Chondrocyte (in vitro differentiated cells): ENCODE measurements at regions not wholly inside any gene's neighbourhood (a gene's known extent, or its start where the extent isn't known, plus 50 kb on each side); places are given as distances from the start of the nearest gene placed in this dataset.
A peak's percentile ranks its signal among the peaks of the same experiment; 100 is the strongest.

Experiments used
- DNase-seq: peaks from one replicate; pipeline ENCODE4 v3.0.0; 2021; ENCODE audit warnings: mixed read lengths, low spot score
- H3K27ac Mint-ChIP-seq: one replicate; pipeline ENCODE4 v1.8.0; 2021; ENCODE audit warnings: mild to moderate bottlenecking, moderate library complexity, mixed read lengths; ENCODE audit not compliant: unreplicated experiment
- H3K27me3 Mint-ChIP-seq: 2 replicates; pipeline ENCODE4 v1.8.0; 2021; ENCODE audit warnings: low read depth, mixed read lengths
- H3K36me3 Mint-ChIP-seq: 2 replicates; pipeline ENCODE4 v1.8.0; 2021; ENCODE audit warnings: low read depth, mixed read lengths
- H3K4me1 Mint-ChIP-seq: 2 replicates; pipeline ENCODE4 v1.8.0; 2021; ENCODE audit warnings: low read depth, mild to moderate bottlenecking, mixed read lengths
- H3K4me3 Mint-ChIP-seq: one replicate; pipeline ENCODE4 v1.8.0; 2021; ENCODE audit warnings: mild to moderate bottlenecking, moderate library complexity, mixed read lengths; ENCODE audit not compliant: unreplicated experiment
- H3K9me3 Mint-ChIP-seq: 2 replicates; pipeline ENCODE4 v1.8.0; 2021; ENCODE audit warnings: low read depth, mixed read lengths
- CTCF ChIP-seq: fragments of 200-600 bp; sonication (generic); IDR thresholded peaks from 2 replicates; pipeline ENCODE4 v1.5.0; 2021; ENCODE audit warnings: antibody characterized with exemption, mild to moderate bottlenecking, moderate library complexity

DNA sequence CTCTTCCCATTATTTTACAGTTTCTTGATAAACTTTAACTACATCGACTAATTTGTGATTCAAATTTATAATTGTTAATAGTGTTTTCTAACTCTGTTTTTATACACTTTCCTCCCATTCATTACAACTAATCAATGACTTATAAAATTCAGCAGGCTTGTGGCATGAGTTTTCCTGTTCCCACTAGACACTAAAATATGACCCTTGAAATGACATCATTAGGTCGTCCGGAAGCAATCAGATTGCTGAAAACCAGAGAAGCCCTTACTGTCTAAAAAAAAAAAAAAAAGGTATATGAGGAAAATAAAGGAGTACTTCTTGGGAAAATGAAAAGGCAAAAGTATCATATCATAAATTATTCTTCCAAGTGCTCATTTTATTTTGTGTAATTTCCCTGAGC lies 553.7 kb downstream of the ZNF608 start:
- Mint-ChIP-seq H3K27me3 (no peaks in the 10 kb centered on the region), H3K4me3 (no peak overlapping the region), H3K36me3 (no peaks in the 10 kb centered on the region), H3K9me3 (no peaks in the 10 kb centered on the region), H3K27ac (peak overlapping the region; percentile 34), H3K4me1 (peaks cover 10% of the 10 kb centered on the region)
- DNase-seq = no peak
- no peak for TF ChIP-seq CTCF

GRCh38 chr5:124185716-124186115 lies 560.7 kb downstream of the ZNF608 start:
- TF ChIP-seq CTCF = no peak
- H3K27me3 Mint-ChIP-seq = no peaks in the 10 kb centered on the region
- H3K27ac Mint-ChIP-seq = no peak overlapping the region
- H3K4me1 Mint-ChIP-seq = peaks cover 12% of the 10 kb centered on the region
- DNase-seq = no peak
- H3K4me3 Mint-ChIP-seq = no peak overlapping the region
- H3K9me3 Mint-ChIP-seq = no peaks in the 10 kb centered on the region
- H3K36me3 Mint-ChIP-seq = no peaks in the 10 kb centered on the region

GRCh38 chr5:124182133-124182532 lies 564.3 kb downstream of the ZNF608 start:
- peaks cover 27% of the 10 kb centered on the region for H3K4me1 Mint-ChIP-seq
- no peak overlapping the region for H3K27ac Mint-ChIP-seq
- H3K4me3 Mint-ChIP-seq = no peak overlapping the region
- H3K27me3 Mint-ChIP-seq = no peaks in the 10 kb centered on the region
- no peak for TF ChIP-seq CTCF
- no peaks in the 10 kb centered on the region for H3K36me3 Mint-ChIP-seq
- no peak for DNase-seq
- peaks cover 2% of the 10 kb centered on the region for H3K9me3 Mint-ChIP-seq

DNA sequence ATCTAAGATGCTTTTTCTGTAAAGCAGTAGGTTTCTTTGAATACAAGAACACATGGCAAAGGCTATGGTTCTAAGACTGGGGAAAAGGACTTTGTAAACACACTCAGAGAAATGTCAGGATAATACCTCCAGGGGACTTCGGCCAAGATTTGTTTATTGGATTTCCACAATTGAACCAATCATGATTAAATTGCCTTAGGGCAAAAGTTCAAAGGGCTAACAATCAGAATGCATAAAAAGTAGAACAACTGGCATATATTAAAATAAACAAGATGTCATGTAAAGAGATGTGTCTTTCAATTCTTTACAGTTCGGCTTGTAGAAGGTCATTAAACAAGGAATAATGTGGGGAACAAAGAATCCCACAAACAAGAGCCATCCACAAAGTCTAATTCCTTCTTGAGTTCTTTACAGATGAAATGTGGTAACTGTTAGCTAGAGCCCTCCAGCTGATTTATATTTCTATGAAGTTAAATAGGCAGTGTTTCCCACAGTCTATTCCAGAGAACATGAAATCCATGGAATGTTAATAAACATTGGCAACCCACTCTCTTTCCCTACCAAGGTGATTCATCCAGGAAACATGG lies 565.5 kb downstream of the ZNF608 start:
- H3K36me3 Mint-ChIP-seq = no peaks in the 10 kb centered on the region
- H3K27ac Mint-ChIP-seq = no peak overlapping the region
- DNase-seq = no peak
- H3K27me3 Mint-ChIP-seq = no peaks in the 10 kb centered on the region
- peaks cover 2% of the 10 kb centered on the region for H3K9me3 Mint-ChIP-seq
- H3K4me3 Mint-ChIP-seq = no peak overlapping the region
- no peak for TF ChIP-seq CTCF
- H3K4me1 Mint-ChIP-seq = peaks cover 32% of the 10 kb centered on the region

DNA sequence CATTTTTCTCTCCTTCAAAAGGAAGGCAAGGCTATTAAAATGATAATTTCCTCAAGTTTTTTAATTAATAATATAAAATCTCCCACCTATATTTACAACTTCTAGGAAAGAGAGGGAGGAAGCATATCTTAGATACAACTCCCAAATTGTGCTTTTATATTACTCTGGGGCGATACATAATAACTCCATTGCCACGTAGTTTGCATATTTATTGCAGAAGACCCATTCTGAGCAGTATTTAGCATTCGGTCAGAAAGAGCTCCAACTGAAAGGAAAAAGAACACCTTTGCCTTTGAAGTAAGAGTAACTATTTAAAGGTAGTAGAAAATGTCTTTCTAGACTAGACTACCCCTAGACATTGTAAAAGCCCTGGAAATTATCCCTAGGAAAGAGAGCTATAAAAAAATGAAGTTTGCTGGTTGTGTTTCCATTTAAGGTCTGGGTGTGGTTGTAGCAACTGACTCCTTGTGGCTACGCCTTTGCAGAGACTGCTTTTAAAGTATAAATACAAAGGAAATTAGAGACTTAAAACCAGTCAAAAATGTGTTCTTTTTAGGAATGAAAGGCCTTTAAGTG lies 566.1 kb downstream of the ZNF608 start:
- no peaks in the 10 kb centered on the region for H3K36me3 Mint-ChIP-seq
- H3K4me1 Mint-ChIP-seq = peaks cover 32% of the 10 kb centered on the region
- no peak for DNase-seq
- H3K4me3 Mint-ChIP-seq = no peak overlapping the region
- no peak overlapping the region for H3K27ac Mint-ChIP-seq
- TF ChIP-seq CTCF = no peak
- peaks cover 2% of the 10 kb centered on the region for H3K9me3 Mint-ChIP-seq
- H3K27me3 Mint-ChIP-seq = no peaks in the 10 kb centered on the region
